HL-60 (cell line): ENCODE measurements at regions not wholly inside any gene's neighbourhood (a gene's known extent, or its start where the extent isn't known, plus 50 kb on each side); places are given as distances from the start of the nearest gene placed in this dataset.
"Not testable (repeated sequence)": the region's sequence is repeated elsewhere in the genome, so short reads cannot be mapped to it uniquely, and the experiment has no call there.

ENCODE experiments used
- DNase-seq, 2 experiments: peaks; one replicate each; pipeline ENCODE4 v3.0.0-alpha.2; 2010 to 2020; ENCODE audit warnings: low read depth in 1 of 2, low spot score in 1 of 2
- H3K27ac ChIP-seq: fragments of 250-450 bp; sonication (Bioruptor Pico); replicated peaks from 2 replicates; pipeline ENCODE4 v1.5.1; 2020; ENCODE audit warnings: mild to moderate bottlenecking, moderate library complexity
- H3K27me3 ChIP-seq: fragments of 250-450 bp; sonication (Bioruptor Pico); 2 replicates; pipeline ENCODE4 v1.5.1; 2021; ENCODE audit warnings: mild to moderate bottlenecking, moderate library complexity; ENCODE audit not compliant: insufficient read depth, poor library complexity, severe bottlenecking
- H3K4me3 ChIP-seq: replicated peaks from 2 replicates; pipeline ENCODE4 v1.5.1; 2011; ENCODE audit warnings: mild to moderate bottlenecking, control low read depth, low read length; ENCODE audit not compliant: insufficient read depth
- CTCF ChIP-seq: IDR thresholded peaks from one replicate; pipeline ENCODE4 v1.5.1; 2011; ENCODE audit warnings: low read length, control low read depth, inconsistent platforms; ENCODE audit not compliant: insufficient read depth
- GABPA ChIP-seq: IDR thresholded peaks from 2 replicates; pipeline ENCODE4 v1.6.1; 2012; ENCODE audit warnings: low read depth
- POLR2AphosphoS5 ChIP-seq: IDR thresholded peaks from 2 replicates; pipeline ENCODE4 v1.6.1; 2012; ENCODE audit warnings: low read depth
- REST ChIP-seq: IDR thresholded peaks from 2 replicates; pipeline ENCODE4 v1.6.1; 2012; ENCODE audit warnings: low read depth; ENCODE audit not compliant: insufficient replicate concordance
- SPI1 ChIP-seq: IDR thresholded peaks from 2 replicates; pipeline ENCODE4 v1.6.1; 2012; ENCODE audit warnings: low read depth, mild to moderate bottlenecking, borderline replicate concordance

- Histone ChIP-seq H3K27me3 (no peaks in the 10 kb centered on the region), H3K4me3 (no peak overlapping the region), H3K27ac (no peak overlapping the region)
- DNase-seq, result no peak
- TF ChIP-seq SPI1, result no peak
- TF ChIP-seq GABPA, result no peak
- TF ChIP-seq REST, result no peak
- no peak for TF ChIP-seq POLR2AphosphoS5
- TF ChIP-seq CTCF, result no peak
Measured at GRCh38 chr3:190968616-190969015, 106.1 kb upstream of the GMNC start.

GRCh38 chr3:190964931-190965330 is 102.4 kb upstream of the GMNC start:
- H3K27ac ChIP-seq, H3K27me3 ChIP-seq, H3K4me3 ChIP-seq, DNase-seq: not testable (repeated sequence)

GRCh38 chr3:190959077-190959476 is 96.6 kb upstream of the GMNC start:
- no peak for TF ChIP-seq SPI1
- no peaks in the 10 kb centered on the region for H3K27me3 ChIP-seq

GRCh38 chr3:190941694-190942260 is 79.3 kb upstream of the GMNC start:
- TF ChIP-seq REST, result no peak
- no peak for TF ChIP-seq SPI1
- TF ChIP-seq GABPA, result no peak
- TF ChIP-seq POLR2AphosphoS5, result no peak
- TF ChIP-seq CTCF, result no peak
- Histone ChIP-seq H3K4me3 (no peak overlapping the region), H3K27ac (no peak overlapping the region), H3K27me3 (no peaks in the 10 kb centered on the region)
- DNase-seq, result no peak

More at GRCh38 chr3:190959077-190959476, 96.6 kb upstream of the GMNC start:
- DNase-seq, result no peak
- Histone ChIP-seq H3K27ac (no peak overlapping the region), H3K4me3 (no peak overlapping the region)

GRCh38 chr3:190934616-190935015 is 72.1 kb upstream of the GMNC start:
- not testable (repeated sequence) for H3K27me3 ChIP-seq, H3K27ac ChIP-seq, H3K4me3 ChIP-seq, DNase-seq
